Cardiac muscle cell (in vitro differentiated cells and primary cell): ENCODE measurements at regions not wholly inside any gene's neighbourhood (a gene's known extent, or its start where the extent isn't known, plus 50 kb on each side); places are given as distances from the start of the nearest gene placed in this dataset.

ENCODE experiments used
- DNase-seq, 2 donors: peaks; one replicate each; pipeline versions ENCODE4 v3.0.0 to v3.0.0-alpha.2; 2010 to 2017; ENCODE audit warnings: low read depth in 1 of 2, low spot score in 1 of 2
- H3K27ac ChIP-seq: fragments of 200-600 bp; sonication (generic); 2 replicates; pipeline ENCODE4 v1.5.1; 2016
- H3K27me3 ChIP-seq: fragments of 200-600 bp; sonication (generic); 2 replicates; pipeline ENCODE4 v1.6.0; 2016; ENCODE audit warnings: control low read depth
- H3K36me3 ChIP-seq: fragments of 200-600 bp; sonication (generic); 2 replicates; pipeline ENCODE4 v1.5.1; 2016; ENCODE audit warnings: control low read depth
- H3K4me1 ChIP-seq: fragments of 200-600 bp; sonication (generic); 2 replicates; pipeline ENCODE4 v1.8.1; 2017; ENCODE audit warnings: low read depth, mild to moderate bottlenecking, mixed run types
- H3K4me3 ChIP-seq: fragments of 200-600 bp; sonication (generic); 2 replicates; pipeline ENCODE4 v1.5.1; 2016; ENCODE audit warnings: mild to moderate bottlenecking
- H3K9me3 ChIP-seq: fragments of 200-600 bp; sonication (generic); 2 replicates; pipeline ENCODE4 v1.5.1; 2017; ENCODE audit warnings: low read depth, mild to moderate bottlenecking, control low read depth
- CTCF ChIP-seq: IDR thresholded peaks from 2 replicates; pipeline ENCODE4 v1.5.1; 2012; ENCODE audit warnings: low read depth, mild to moderate bottlenecking, low read length

DNA sequence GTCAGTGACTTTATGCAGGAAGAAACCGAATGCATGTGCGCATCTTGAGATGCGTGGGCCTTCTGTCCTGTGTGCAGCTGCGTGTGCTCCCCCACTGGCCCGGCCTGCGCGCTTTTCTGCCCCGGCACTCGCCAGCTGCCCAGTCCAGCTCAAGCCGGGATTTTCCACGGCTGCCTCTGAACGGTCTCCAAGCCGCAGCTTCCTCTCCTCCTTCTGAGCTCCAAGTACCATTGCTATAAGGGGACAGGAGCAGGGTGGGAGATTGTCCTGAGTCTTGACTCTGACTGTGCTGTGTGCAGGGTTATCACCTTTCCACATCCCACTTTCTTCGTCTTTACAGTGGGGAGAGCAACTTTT, 302.8 kb downstream of the THBS2 start:
- Histone ChIP-seq H3K36me3 (no peaks in the 10 kb centered on the region), H3K9me3 (no peaks in the 10 kb centered on the region), H3K27ac (no peak overlapping the region), H3K4me1 (no peaks in the 10 kb centered on the region), H3K4me3 (no peak overlapping the region), H3K27me3 (no peaks in the 10 kb centered on the region)
- DNase-seq = no peak
- no peak for TF ChIP-seq CTCF

- TF ChIP-seq CTCF = no peak
- Histone ChIP-seq H3K4me1 (no peaks in the 10 kb centered on the region), H3K4me3 (no peak overlapping the region), H3K9me3 (no peaks in the 10 kb centered on the region), H3K27me3 (no peaks in the 10 kb centered on the region), H3K27ac (no peak overlapping the region), H3K36me3 (no peaks in the 10 kb centered on the region)
- peak in 1 of 2 donors; percentile 21 for DNase-seq
Observed at GRCh38 chr6:168949981-168950857, 303.4 kb downstream of the THBS2 start.

DNA sequence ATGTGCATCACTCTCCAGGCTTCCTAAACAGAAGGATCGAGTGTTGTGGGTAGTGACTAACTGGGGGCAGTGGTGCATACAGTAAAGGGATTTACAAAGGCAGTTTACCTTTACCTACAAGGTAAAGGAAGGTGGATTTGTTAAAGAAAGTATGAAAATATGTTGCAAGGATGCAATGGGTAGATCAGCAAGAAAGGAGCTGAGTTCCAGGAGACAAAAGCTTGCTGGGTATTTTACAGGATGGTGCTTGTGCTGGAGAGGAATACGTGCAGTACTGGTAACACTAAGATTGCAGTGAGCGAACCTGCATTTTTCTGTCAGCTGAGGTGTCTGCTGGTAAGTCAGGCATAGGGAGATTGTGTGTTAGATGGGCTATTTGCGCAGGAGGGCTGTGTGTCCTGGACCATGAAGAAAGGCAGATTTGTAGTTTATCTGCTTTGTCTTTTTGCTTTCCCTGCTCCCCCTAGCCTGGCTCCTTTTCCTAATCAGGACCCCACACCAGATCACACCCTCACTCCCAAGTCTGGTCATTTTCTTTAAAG, 304.6 kb downstream of the THBS2 start:
- no peak for DNase-seq
- no peak for TF ChIP-seq CTCF
- Histone ChIP-seq H3K4me3 (no peak overlapping the region), H3K27me3 (no peaks in the 10 kb centered on the region), H3K36me3 (no peaks in the 10 kb centered on the region), H3K4me1 (no peaks in the 10 kb centered on the region), H3K9me3 (no peaks in the 10 kb centered on the region), H3K27ac (no peak overlapping the region)

DNA sequence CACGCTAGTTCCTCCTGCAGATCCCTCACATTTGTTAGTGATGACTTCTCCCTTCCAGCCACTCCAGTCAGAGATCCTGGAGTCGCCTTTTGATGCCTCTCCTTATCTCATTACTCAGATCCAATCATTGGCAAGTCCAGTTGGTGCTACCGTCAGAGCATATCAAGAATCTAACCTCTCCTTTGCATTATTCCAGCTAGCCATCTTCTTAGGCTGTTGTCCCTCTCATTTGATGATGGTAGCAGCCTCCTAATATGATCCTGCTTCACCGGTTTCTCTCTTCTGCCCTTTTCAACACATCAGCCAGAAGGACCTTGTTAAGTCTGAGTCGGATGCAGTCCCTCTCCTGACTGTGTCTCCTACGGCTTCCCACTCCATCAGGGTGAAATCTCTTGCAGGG, 305.6 kb downstream of the THBS2 start:
- DNase-seq = no peak
- no peaks in the 10 kb centered on the region for H3K27me3 ChIP-seq
- H3K4me3 ChIP-seq = no peak overlapping the region
- no peaks in the 10 kb centered on the region for H3K36me3 ChIP-seq
- H3K27ac ChIP-seq = no peak overlapping the region
- no peaks in the 10 kb centered on the region for H3K9me3 ChIP-seq
- no peaks in the 10 kb centered on the region for H3K4me1 ChIP-seq
- no peak for TF ChIP-seq CTCF

GRCh38 chr6:168943231-168943905, 310.3 kb downstream of the THBS2 start:
- DNase-seq = peak in 1 of 2 donors; percentile 36
- Histone ChIP-seq H3K9me3 (no peaks in the 10 kb centered on the region), H3K4me1 (no peaks in the 10 kb centered on the region), H3K27ac (no peak overlapping the region), H3K27me3 (no peaks in the 10 kb centered on the region), H3K4me3 (no peak overlapping the region), H3K36me3 (no peaks in the 10 kb centered on the region)
- TF ChIP-seq CTCF = no peak
